HG03571 (cell line): ENCODE measurements at regions not wholly inside any gene's neighbourhood (a gene's known extent, or its start where the extent isn't known, plus 50 kb on each side); places are given as distances from the start of the nearest gene placed in this dataset.

Source experiments
- ATAC-seq: cut with Tn5 transposase; IDR thresholded peaks from one replicate; pipeline ENCODE4 v1.9.1; 2021; ENCODE audit not compliant: unreplicated experiment

DNA sequence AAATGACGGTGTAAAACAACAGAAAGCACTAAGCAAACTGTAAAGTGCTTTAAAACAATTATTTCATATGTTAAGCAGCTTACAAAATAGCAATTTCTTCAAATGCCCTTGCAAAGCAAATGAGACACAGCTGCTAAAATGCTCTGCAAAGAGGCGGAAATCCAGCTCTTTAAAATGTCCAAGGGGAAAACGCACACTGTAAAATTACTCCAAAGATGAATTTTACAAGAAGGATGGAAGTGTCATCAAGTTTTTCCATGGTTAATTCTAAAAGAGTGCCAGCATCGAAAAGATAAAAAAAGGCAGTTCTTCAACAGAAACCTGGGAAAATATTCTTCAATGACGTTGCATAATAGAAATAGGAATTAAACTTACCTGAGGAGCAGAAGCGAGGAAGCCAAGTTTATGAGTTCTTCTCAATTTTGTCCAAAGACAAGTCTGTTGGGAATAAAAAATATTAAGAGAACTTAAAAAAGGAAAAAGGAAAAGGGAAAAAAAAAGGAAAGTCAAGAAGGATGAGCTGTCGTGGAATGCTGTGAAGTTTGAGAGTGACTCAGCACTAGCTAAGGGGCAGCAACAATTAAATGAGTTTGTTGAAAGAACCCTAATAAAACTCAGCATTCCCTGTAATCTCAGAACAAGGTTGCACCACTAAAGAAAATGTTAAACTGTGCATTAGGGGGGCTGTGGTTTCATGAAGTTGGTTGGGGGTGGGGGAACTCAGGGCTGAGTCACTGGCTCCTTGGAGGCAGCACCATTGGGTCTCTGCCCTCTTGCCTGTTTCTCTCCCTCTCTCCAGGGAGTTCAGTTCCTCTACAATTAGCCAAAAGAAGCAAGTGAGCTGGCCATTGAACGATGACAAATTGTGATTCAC is 64.2 kb upstream of the BLID start:
- ATAC-seq = no peak

DNA sequence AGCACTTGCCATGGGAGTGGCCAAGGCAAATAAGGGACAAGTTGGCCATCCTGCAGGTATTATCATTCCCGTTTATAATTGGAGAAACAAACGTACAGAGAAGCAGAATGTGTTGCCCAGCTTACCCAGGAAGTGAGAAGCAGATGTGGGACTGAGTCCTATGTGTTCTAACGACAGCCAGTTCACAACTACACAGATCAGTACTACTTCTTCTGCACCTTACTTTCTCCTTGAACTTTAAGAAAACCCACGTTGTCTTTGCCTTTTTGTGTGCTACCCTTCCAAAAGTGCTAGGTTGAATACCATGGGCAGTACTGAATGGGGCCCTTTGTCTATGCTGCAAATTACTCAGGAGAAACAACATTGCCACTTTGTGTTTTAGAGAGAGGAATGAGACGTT is 62.8 kb upstream of the BLID start:
- ATAC-seq = no peak

DNA sequence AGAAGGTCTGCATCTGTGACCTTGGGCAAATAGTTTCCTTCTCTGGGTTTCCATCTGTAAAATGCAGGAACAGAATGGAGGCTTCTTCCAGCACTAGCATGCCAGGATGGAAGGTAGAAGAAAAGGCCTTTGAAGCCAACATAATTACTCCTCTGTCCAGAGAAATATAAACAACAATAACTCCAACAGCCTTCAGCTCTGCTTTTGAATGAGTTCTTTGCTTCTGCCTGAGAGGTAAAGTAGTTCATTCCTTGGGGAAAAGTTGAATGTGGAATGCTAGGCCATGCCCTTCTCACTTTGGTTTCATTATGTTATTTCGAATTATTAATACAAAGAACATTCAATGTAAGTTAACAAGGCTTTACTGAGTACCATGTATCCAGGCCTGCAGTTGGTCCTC is 61.2 kb upstream of the BLID start:
- ATAC-seq = no peak

DNA sequence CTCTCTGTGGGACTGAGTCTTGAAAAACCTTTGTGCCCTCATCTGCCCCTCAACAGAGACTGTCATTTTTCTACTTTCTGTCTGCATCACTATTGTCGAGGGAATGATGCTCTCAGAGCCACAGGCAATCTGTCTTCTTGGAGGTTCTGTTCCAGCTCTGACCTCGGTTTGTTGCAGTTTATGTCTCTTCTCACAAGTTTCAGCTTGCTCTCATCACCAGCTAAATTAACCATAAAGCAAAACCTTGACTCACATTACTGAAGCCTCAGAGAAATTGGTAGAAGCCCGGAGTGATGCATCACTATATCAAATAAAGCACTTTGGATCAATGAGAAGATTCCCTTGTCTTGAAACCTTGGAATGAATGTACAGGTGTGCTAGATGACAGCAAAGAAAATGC is 60.6 kb upstream of the BLID start:
- no peak for ATAC-seq

DNA sequence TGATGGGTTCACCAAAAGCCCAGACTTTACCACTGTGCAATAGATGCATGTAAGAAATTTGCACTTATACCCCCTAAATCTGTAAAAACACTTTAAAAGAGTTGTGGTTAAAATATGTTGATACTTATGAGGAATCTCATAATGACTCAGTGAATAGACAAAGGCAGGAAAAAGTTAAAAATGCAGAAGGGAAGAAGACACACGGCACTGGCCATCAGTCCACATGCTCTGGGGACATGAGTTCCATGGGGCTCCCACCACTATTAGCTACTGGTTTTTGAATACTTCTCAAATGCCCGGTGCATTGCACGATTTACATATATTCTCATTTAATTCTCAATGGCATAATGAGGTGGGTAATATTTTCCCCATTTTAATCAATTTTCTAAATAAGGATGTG is 59.3 kb upstream of the BLID start:
- no peak for ATAC-seq

DNA sequence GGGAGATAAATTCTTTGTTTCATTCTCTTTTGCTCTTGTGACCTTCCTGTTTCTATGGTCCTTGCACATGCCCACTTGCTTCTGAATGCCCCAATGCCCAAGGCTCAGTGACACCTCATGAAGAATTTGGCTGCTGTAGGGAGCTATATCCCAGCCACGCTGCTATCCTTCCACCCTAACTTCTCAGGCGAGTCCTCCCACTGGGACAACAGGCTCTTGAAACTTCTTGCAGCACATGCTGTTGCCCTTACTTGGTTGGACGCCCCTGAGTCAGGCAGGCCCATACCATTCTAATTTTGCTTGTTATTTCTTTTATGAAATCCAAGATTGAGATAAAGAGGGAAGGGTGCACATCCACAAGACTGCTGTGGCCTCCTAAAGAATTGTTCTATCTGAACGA is 57.6 kb upstream of the BLID start:
- ATAC-seq = no peak

DNA sequence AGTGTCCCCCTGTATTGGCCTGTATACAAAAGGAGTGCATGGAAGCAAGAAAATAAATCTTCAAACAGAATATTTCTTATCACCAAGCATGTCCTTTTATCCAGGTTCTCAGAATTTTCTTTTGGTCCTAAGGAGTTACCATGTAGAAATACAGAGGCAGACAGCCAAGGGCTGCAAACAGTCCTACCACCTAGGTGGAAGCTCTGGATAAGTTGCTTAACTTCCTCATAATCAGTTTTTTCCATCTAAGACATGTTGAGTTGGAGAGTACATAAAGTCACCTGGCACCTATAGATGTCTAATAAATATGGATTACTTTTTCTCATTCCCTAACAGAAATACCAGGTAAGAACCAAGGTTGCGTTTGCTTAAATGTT is 57.0 kb upstream of the BLID start:
- no peak for ATAC-seq

DNA sequence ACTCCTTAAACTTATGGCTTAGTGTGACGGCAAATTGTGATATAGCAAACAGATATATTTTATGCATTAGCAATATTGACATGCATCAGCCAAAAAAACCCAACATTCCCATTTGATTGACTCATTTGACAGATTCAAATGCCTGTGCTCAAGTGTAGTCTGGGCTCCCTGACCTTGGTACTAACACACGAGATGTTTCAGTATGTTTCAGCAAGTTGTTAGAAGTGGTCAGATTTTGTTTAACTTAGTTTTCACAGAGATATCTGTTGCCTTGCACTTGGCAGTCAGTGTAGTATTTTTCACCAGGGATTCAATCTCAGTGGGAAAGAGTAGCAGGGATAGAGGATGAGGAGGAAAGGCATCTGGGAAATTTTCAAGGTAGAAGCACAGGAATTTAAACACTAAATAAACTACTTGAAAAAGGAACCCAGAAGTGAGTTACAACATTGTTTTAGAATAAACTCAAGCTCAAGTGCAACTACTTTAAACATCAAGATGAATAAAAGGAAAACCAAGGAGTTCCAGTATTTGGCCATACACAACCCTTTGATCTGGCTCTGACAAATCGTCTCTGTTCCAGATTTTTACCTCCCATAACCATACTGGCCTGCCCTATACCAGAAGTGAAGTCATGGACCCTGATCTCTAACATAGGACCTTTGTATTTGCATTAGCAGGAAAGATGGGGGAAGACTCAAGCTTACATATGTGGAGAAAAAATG is 56.5 kb upstream of the BLID start:
- no peak for ATAC-seq

DNA sequence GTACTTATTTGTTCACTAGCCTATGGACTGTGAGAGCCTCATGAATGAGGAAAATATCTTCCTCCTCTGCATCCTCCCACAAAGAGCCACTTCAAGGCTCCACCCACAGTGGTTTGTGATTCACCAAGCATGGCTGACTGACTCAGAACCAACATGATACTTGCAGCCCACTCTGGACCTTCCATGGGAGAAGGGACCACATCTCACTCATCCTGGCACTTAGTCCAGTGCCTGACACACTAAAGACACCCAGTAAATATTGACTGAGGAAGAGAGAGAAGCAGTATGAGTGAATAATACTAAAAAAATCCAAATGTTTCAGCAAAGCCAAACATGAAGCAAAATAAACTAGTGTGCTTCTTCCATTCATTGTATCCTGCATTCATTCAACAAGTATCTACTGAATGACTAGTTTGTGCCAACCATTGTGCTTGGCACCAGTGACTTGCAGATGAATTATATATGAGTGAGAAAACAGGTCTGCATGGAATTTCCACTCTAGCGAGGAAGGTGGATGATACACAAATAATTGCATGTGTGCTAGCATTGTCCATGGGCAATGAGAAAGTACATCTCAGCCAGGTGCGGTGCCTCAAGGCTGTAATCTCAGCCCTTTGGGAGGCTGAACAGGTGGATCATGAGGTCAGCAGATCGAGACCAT is 54.9 kb upstream of the BLID start:
- no peak for ATAC-seq

DNA sequence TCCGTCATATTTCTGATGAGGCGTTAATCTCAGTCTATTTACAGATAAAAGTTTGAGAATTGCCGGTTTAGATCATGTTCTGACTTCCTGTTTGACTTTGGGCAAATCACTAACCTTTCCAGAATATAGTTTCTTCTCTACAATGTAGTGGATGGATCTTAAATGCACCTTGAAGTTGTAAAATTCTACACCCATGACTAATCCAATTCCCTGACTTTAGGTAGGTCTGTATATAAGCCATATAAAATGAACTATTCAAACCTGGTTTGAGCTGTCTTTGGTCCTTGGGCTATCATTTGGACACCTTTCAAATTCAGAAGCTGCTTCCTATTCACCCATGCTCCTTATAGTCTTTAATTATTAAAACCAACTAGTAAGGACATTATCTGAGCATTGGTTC is 52.2 kb upstream of the BLID start:
- no peak for ATAC-seq

DNA sequence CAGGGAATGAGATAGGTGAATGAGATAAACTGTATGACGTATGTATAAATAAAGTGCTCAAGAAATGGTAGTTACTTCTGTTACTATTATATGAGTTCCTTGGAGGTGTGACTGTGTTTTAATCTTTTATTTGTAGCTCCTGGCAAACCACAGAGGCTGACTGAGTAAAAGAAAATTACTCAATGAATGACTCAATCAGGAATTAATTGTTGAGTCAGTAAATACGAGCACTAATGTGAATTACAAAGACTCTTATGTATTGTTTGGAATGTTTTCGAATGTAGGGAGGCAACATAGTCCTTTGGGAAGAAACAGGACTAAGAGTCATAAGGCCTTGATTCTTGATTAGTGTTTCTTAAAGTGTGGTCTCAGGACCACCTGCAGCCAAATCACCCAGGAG is 51.1 kb upstream of the BLID start:
- ATAC-seq = no peak

DNA sequence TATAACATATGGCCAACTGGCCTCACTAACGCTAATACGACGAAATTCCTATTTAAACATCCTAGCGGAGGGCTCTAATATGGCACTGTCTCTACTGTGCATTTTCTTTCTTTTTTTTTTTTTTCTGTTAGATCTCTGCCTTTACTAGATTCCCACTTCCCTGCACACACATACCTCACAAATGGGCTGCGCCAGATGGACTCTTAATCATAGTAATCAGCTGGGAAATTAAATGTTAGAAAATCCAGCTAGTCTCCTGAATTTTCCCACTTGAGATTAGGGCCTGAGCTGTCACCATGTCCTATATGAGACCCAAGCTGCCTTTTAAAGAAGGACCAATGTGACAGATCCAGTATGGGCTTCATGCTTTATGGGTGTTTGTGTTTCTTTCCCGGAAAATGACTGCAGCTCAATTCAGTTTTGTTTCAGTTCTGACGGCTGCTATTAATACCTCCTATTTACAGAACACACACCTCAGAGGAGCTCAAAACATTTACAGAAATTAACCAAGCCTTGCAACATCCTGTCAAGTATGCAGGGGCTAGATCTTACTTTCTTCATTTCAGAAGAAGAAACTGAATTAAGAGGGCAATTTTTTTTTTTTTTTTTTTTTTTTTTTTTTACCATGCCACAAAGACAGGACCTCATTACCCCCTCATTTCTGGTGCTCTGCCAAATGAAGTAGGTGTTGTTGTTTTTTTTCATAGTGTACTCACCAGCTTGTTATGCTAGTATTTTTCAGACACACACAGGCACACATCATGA is 49.8 kb upstream of the BLID start:
- ATAC-seq = no peak
